BE2C (cell line): ENCODE measurements at regions not wholly inside any gene's neighbourhood (a gene's known extent, or its start where the extent isn't known, plus 50 kb on each side); places are given as distances from the start of the nearest gene placed in this dataset.

ENCODE experiments used
- DNase-seq: peaks from one replicate; pipeline ENCODE4 v3.0.0-alpha.2; 2020
- H3K27me3 ChIP-seq: fragments of 250-450 bp; sonication (Bioruptor Pico); 2 replicates; pipeline ENCODE4 v1.5.1; 2020; ENCODE audit warnings: mild to moderate bottlenecking
- H3K36me3 ChIP-seq: fragments of 250-450 bp; sonication (Bioruptor Pico); 2 replicates; pipeline ENCODE4 v1.5.1; 2020; ENCODE audit warnings: mild to moderate bottlenecking
- H3K4me1 ChIP-seq: fragments of 250-450 bp; sonication (Bioruptor Pico); 2 replicates; pipeline ENCODE4 v1.5.1; 2020
- H3K4me3 ChIP-seq: 2 replicates; pipeline ENCODE4 v1.5.1; 2011; ENCODE audit warnings: low read depth, low read length
- H3K9me3 ChIP-seq: fragments of 250-450 bp; sonication (Bioruptor Pico); 2 replicates; pipeline ENCODE4 v1.5.1; 2020
- CTCF ChIP-seq: IDR thresholded peaks from 2 replicates; pipeline ENCODE4 v1.5.1; 2012; ENCODE audit warnings: mild to moderate bottlenecking, low read depth, low read length

- no peak for DNase-seq
- no peaks in the 10 kb centered on the region for H3K4me1 ChIP-seq
- no peaks in the 10 kb centered on the region for H3K9me3 ChIP-seq
- no peaks in the 10 kb centered on the region for H3K36me3 ChIP-seq
- no peak for TF ChIP-seq CTCF
- no peak overlapping the region for H3K4me3 ChIP-seq
- no peaks in the 10 kb centered on the region for H3K27me3 ChIP-seq
These were observed 276.3 kb downstream of the CD83 start for GRCh38 chr6:14393910-14394309.

GRCh38 chr6:14396392-14396791 is 278.8 kb downstream of the CD83 start:
- Histone ChIP-seq H3K4me1 (no peaks in the 10 kb centered on the region), H3K27me3 (no peaks in the 10 kb centered on the region), H3K36me3 (no peaks in the 10 kb centered on the region), H3K9me3 (no peaks in the 10 kb centered on the region), H3K4me3 (no peak overlapping the region)
- no peak for DNase-seq
- TF ChIP-seq CTCF: no peak

GRCh38 chr6:14396826-14397517 is 279.4 kb downstream of the CD83 start:
- TF ChIP-seq CTCF: 0 out of 2 replicates have a peak, but pooled peaks have one; percentile 9
- no peaks in the 10 kb centered on the region for H3K27me3 ChIP-seq
- DNase-seq: peak; percentile 15
- no peak overlapping the region for H3K4me3 ChIP-seq
- no peaks in the 10 kb centered on the region for H3K9me3 ChIP-seq
- no peaks in the 10 kb centered on the region for H3K4me1 ChIP-seq
- no peaks in the 10 kb centered on the region for H3K36me3 ChIP-seq

- Histone ChIP-seq H3K4me3 (no peak overlapping the region), H3K4me1 (no peaks in the 10 kb centered on the region), H3K36me3 (no peaks in the 10 kb centered on the region), H3K27me3 (no peaks in the 10 kb centered on the region), H3K9me3 (no peaks in the 10 kb centered on the region)
- no peak for TF ChIP-seq CTCF
- no peak for DNase-seq
These were observed 279.9 kb downstream of the CD83 start for GRCh38 chr6:14397518-14397901.

GRCh38 chr6:14398953-14399352 is 281.4 kb downstream of the CD83 start:
- TF ChIP-seq CTCF: no peak
- Histone ChIP-seq H3K36me3 (no peaks in the 10 kb centered on the region), H3K27me3 (no peaks in the 10 kb centered on the region), H3K4me3 (no peak overlapping the region), H3K4me1 (no peaks in the 10 kb centered on the region), H3K9me3 (no peaks in the 10 kb centered on the region)
- DNase-seq: no peak

GRCh38 chr6:14399635-14400034 is 282.1 kb downstream of the CD83 start:
- H3K27me3 ChIP-seq: no peaks in the 10 kb centered on the region
- no peak for DNase-seq
- H3K9me3 ChIP-seq: no peaks in the 10 kb centered on the region
- no peak for TF ChIP-seq CTCF
- H3K4me1 ChIP-seq: no peaks in the 10 kb centered on the region
- no peak overlapping the region for H3K4me3 ChIP-seq
- no peaks in the 10 kb centered on the region for H3K36me3 ChIP-seq
